OCI-LY3 (cell line): ENCODE measurements at regions not wholly inside any gene's neighbourhood (a gene's known extent, or its start where the extent isn't known, plus 50 kb on each side); places are given as distances from the start of the nearest gene placed in this dataset.

Source experiments
- H2AFZ ChIP-seq: fragments of 200-600, 300-600 bp; shearing (Covaris generic); 2 replicates; pipeline ENCODE4 v1.6.0; 2014; ENCODE audit warnings: antibody characterized with exemption, low read depth, low read length
- H3K27ac ChIP-seq: fragments of 200-600, 300-600 bp; sonication (generic); 2 replicates; pipeline ENCODE4 v1.5.1; 2014; ENCODE audit warnings: mild to moderate bottlenecking, low read length, moderate library complexity, mixed read lengths
- H3K27me3 ChIP-seq: fragments of 200-600, 300-600 bp; sonication (generic); 2 replicates; pipeline ENCODE4 v1.6.1; 2014; ENCODE audit warnings: low read depth, low read length, mixed read lengths
- H3K36me3 ChIP-seq: fragments of 200-600, 300-600 bp; sonication (generic); replicated peaks from 2 replicates; pipeline ENCODE3; 2014; ENCODE audit warnings: low read depth, low read length, mixed read lengths
- H3K4me1 ChIP-seq: fragments of 300-600, 200-600 bp; sonication (generic); 2 replicates; pipeline ENCODE4 v1.6.1; 2014; ENCODE audit warnings: low read length, mixed read lengths
- H3K4me2 ChIP-seq: fragments of 200-600, 300-600 bp; sonication (generic); 2 replicates; pipeline ENCODE4 v1.6.1; 2014; ENCODE audit warnings: low read length, mixed read lengths
- H3K4me3 ChIP-seq: fragments of 300-600, 200-600 bp; sonication (generic); 2 replicates; pipeline ENCODE4 v1.5.1; 2014; ENCODE audit warnings: antibody characterized with exemption, mild to moderate bottlenecking, low read length, moderate library complexity
- H3K79me2 ChIP-seq: fragments of 300-600, 200-600 bp; shearing (Covaris generic); 2 replicates; pipeline ENCODE4 v1.6.1; 2014; ENCODE audit warnings: mild to moderate bottlenecking, low read length, mixed read lengths
- H3K9ac ChIP-seq: fragments of 300-600, 200-600 bp; shearing (Covaris generic); 2 replicates; pipeline ENCODE4 v1.6.0; 2014; ENCODE audit warnings: mild to moderate bottlenecking, low read length, moderate library complexity
- H3K9me3 ChIP-seq: fragments of 200-600, 300-600 bp; shearing (Covaris generic); 2 replicates; pipeline ENCODE4 v1.6.1; 2014; ENCODE audit warnings: low read length, mixed read lengths; ENCODE audit not compliant: insufficient read depth
- H4K20me1 ChIP-seq: fragments of 200-600, 300-600 bp; sonication (generic); 2 replicates; pipeline ENCODE4 v1.6.1; 2016; ENCODE audit warnings: low read length, mixed read lengths; ENCODE audit not compliant: insufficient read depth
- CTCF ChIP-seq: fragments of 200-600, 300-600 bp; sonication (generic); IDR thresholded peaks from 2 replicates; pipeline ENCODE4 v1.5.1; 2014; ENCODE audit warnings: antibody characterized with exemption, low read length, low read depth
- EZH2phosphoT487 ChIP-seq: fragments of 200-600 bp; shearing (Covaris generic); IDR thresholded peaks from 2 replicates; pipeline ENCODE4 v1.6.1; 2018; ENCODE audit warnings: antibody characterized with exemption, mixed run types, low read depth

DNA sequence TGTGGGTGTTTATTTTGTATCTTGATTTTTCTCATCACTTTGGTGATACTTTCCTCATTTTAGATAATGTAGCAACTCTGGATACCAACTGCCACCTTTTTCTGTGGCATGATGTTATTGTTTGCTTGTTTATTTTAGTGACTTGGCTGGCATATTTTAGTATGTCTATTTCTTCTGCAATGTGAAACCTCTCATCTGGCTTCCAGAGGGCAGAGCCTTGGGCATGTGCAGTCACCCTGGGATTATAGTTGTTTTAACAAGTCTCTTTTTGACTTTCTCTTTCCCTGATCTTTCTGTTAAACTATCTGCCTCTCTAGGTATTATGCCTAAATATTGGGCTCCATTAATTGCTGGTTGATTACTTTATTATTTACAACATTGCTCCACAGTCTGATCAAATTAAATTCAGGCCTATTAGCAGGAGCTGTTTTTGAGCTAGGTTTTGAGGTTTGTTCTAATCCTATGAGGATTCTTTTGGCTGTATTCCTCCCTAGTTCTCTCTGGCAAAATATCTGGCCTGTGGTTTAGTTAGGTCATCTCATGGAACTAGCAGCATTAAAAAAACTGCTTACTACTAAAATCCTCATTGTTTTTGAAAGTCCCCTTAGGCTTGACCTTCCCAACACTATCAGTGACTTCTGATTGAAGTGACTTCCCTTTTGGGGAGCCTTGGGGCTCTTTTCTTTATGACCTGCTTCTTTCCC, 86.4 kb upstream of the FAM78B start:
- no peaks in the 10 kb centered on the region for H4K20me1 ChIP-seq
- H3K9ac ChIP-seq = no peak overlapping the region
- TF ChIP-seq EZH2phosphoT487 (no peak), CTCF (no peak)
- no peaks in the 10 kb centered on the region for H3K36me3 ChIP-seq
- H3K4me1 ChIP-seq = no peaks in the 10 kb centered on the region
- H2AFZ ChIP-seq = no peak overlapping the region
- H3K9me3 ChIP-seq = 0 out of 2 replicates have a peak, but pooled peaks cover 3% of the 10 kb centered on the region
- no peaks in the 10 kb centered on the region for H3K79me2 ChIP-seq
- H3K4me3 ChIP-seq = no peak overlapping the region
- no peak overlapping the region for H3K4me2 ChIP-seq
- no peaks in the 10 kb centered on the region for H3K27me3 ChIP-seq
- no peak overlapping the region for H3K27ac ChIP-seq

- no peak overlapping the region for H3K27ac ChIP-seq
- TF ChIP-seq CTCF (no peak), EZH2phosphoT487 (no peak)
- no peaks in the 10 kb centered on the region for H3K4me1 ChIP-seq
Observed at GRCh38 chr1:166258017-166258416, 91.2 kb upstream of the FAM78B start.

GRCh38 chr1:166261511-166261910, 94.7 kb upstream of the FAM78B start:
- no peak overlapping the region for H3K4me3 ChIP-seq
- H3K79me2 ChIP-seq = no peaks in the 10 kb centered on the region
- no peaks in the 10 kb centered on the region for H4K20me1 ChIP-seq
- H3K27ac ChIP-seq = no peak overlapping the region
- H3K4me1 ChIP-seq = no peaks in the 10 kb centered on the region
- TF ChIP-seq EZH2phosphoT487 (no peak), CTCF (no peak)
- H3K36me3 ChIP-seq = no peaks in the 10 kb centered on the region
- no peaks in the 10 kb centered on the region for H3K27me3 ChIP-seq
- H3K9ac ChIP-seq = no peak overlapping the region
- H2AFZ ChIP-seq = no peak overlapping the region
- no peaks in the 10 kb centered on the region for H3K9me3 ChIP-seq
- no peak overlapping the region for H3K4me2 ChIP-seq

More at GRCh38 chr1:166258017-166258416, 91.2 kb upstream of the FAM78B start:
- Histone ChIP-seq H2AFZ (no peak overlapping the region), H3K4me3 (no peak overlapping the region), H3K9me3 (0 out of 2 replicates have a peak, but pooled peaks cover 3% of the 10 kb centered on the region), H3K36me3 (no peaks in the 10 kb centered on the region), H4K20me1 (no peaks in the 10 kb centered on the region), H3K9ac (no peak overlapping the region), H3K79me2 (no peaks in the 10 kb centered on the region), H3K27me3 (no peaks in the 10 kb centered on the region), H3K4me2 (no peak overlapping the region)

GRCh38 chr1:166270476-166271150, 103.8 kb upstream of the FAM78B start:
- H3K27me3 ChIP-seq = no peaks in the 10 kb centered on the region
- no peak overlapping the region for H3K4me2 ChIP-seq
- H3K4me1 ChIP-seq = peaks cover 27% of the 10 kb centered on the region
- no peak overlapping the region for H2AFZ ChIP-seq
- no peak overlapping the region for H3K4me3 ChIP-seq
- TF ChIP-seq CTCF = no peak
- TF ChIP-seq EZH2phosphoT487 = no peak
- H3K27ac ChIP-seq = no peak overlapping the region
- H4K20me1 ChIP-seq = no peaks in the 10 kb centered on the region
- H3K79me2 ChIP-seq = no peaks in the 10 kb centered on the region
- no peaks in the 10 kb centered on the region for H3K36me3 ChIP-seq
- no peak overlapping the region for H3K9ac ChIP-seq
- no peaks in the 10 kb centered on the region for H3K9me3 ChIP-seq
